GM21825 (cell line): ENCODE measurements at regions not wholly inside any gene's neighbourhood (a gene's known extent, or its start where the extent isn't known, plus 50 kb on each side); places are given as distances from the start of the nearest gene placed in this dataset.
"Not testable (repeated sequence)": the region's sequence is repeated elsewhere in the genome, so short reads cannot be mapped to it uniquely, and the experiment has no call there.

Source experiments
- ATAC-seq: cut with Tn5 transposase; IDR thresholded peaks from one replicate; pipeline ENCODE4 v1.9.1; 2021; ENCODE audit warnings: mild to moderate bottlenecking, moderate library complexity; ENCODE audit not compliant: unreplicated experiment

DNA sequence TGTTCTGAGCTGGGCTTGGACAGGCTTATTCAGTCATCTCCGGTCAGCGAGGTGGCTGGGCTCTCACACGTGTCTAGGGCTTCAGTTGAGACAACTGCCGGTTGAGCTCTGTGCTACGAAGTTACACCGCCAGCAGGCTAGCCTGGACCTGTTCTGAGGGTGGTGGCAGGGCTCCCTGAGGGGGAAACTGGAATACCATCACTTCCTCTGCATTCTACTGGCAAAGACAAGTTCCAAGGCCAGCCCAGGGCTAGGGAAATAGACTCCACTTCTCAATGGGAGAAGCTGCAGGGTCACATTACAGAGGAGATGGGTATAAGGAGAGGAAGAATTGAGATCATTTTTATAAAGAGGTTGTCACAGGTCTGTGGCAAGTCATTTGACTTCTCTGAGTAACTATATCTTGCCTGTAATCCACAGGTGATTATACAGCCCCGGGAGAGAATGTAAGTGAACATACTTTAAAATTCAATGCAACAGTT lies 106.8 kb upstream of the IL12A start:
- no peak for ATAC-seq

DNA sequence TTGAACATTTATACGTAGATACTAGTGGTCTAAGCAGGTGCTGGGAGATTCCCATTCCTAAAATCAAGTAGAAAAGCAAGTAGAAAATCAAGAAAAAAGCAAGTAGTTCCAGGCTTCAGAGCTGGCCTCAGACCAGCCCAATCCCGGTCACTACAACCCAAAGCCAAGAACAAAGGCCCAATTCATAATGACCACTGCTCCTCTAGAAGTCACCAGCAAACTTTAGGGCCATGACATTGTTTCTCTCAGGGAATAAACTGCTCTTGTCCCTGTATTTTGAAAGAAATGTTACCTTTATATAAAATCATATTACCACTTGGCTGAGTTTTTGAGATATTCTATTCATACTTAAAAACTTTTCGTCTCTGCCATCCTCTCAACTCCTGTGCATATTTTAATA lies 106.3 kb upstream of the IL12A start:
- ATAC-seq, result no peak

DNA sequence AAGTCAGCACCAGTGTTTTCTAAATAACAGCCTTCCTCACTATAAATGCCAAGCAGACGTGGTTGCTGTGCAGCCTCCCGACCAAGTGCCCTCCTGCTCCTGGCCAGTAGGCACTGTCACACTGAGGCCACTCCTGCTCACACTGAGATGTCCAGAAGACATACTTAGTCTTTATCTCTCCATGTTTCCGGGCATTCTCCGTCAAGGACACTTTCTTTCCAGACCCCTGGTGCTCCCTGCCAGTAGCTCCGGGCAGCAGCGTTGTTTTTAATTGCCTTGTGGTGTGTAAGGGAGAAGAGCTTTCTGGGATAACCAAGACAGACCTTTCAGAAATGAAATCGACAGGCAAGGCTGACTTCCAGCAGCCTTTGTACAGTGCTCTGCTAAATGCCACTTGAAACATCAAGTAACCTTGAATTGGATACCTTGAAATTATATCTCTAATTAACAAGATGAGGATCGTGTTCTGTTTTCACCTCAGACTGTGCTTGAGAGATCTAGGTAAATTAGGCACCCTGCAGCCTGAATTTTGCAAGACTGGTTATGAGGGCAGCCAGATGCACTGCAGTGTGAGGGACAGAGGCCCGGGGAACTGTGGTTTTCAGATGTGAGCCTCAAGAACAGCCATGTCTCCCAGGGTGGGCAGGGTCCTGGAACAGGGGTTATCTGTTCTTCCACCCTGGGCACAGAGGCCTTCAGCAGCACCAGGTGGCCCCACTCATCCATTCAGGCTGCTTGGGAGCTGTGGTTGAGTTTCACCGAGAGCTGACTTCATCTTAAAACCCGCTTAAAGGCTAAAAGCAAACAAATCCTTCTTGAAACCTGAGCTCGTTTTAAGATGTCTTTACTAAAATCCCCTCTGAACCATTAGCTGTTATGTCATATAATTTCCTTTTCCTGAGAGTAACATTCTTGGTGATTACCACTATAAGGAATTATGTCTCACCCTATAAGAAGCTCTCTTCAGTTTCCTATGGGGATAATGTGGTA lies 105.5 kb upstream of the IL12A start:
- ATAC-seq, result no peak

DNA sequence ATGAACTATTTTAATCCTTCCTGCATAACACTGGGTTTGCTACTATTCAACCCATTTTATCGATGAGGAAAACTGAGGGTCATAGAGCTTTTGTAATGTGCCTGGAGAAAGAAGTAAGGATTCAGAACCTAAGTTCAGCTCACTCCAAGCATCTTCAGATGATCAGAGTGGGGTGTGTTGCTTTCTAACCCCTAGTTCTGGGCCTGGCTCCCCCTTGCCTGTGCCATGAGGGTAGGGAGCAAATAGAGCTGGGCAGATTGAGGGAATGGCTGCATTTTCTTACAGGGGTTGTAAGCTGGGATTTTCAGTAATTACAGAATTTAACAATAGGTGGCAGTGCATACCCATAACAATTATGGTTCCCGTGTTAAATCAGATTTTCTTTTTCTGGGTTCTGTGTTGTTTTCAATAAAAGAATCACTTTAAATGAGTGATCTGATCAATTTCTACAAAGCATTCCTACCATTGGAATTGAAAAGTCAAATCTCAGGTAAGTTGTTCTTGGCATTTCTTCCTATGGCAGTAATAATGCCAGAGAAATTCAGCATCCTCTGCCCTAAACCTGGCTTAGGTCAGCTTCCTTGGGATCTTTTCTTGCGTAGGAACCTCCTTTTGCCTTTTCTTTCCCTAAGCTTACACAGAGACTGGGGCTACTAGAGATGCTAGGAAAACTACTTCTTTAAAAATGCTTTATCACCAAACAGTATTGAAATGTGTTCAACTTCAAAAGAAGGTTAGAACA lies 103.8 kb upstream of the IL12A start:
- ATAC-seq, result no peak

- no peak for ATAC-seq
Observed at GRCh38 chr3:159886050-159886449, 102.6 kb upstream of the IL12A start.

GRCh38 chr3:159886530-159886929 lies 102.1 kb upstream of the IL12A start:
- not testable (repeated sequence) for ATAC-seq

- no peak for ATAC-seq
Observed at GRCh38 chr3:159887168-159887567, 101.5 kb upstream of the IL12A start.

GRCh38 chr3:159887911-159888310 lies 100.7 kb upstream of the IL12A start:
- no peak for ATAC-seq

GRCh38 chr3:159892171-159892795 lies 96.4 kb upstream of the IL12A start:
- ATAC-seq, result no peak

DNA sequence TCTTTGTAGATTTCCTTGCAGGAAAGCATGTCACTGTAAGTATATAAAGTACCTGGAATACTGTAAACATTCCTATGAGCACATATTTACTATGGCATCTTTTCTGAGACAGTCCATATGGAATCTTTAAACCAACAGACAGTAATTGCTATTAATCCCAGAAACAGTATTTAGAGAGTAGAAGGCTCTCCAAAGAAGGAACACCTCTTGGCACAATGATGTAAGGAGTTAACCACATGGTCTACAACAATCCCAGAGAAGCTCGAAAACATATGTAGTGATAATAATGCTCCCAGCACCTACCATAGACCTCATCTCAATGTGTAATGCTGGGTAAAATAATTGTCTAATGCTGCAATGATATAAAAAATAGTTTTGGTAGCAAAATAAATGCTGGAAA lies 95.8 kb upstream of the IL12A start:
- no peak for ATAC-seq

DNA sequence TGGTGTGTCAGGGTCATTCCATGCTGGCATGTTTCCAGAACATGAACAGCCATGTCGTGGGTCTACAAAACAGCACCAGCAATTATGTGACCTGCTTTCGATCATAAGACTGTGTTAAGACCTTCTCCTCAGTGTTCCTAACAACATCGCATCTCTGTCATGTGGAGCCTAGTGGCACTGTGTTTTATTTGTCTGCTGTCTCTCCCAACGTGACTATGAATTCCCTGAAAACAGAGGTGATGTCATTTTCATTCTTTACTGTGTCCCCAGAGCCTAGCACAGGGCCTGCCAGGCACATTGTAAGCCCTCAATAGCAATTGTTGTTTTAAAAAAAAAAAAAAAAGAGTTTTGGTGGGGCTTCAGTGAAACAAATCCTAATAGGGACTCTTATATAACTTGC lies 94.2 kb upstream of the IL12A start:
- no peak for ATAC-seq

DNA sequence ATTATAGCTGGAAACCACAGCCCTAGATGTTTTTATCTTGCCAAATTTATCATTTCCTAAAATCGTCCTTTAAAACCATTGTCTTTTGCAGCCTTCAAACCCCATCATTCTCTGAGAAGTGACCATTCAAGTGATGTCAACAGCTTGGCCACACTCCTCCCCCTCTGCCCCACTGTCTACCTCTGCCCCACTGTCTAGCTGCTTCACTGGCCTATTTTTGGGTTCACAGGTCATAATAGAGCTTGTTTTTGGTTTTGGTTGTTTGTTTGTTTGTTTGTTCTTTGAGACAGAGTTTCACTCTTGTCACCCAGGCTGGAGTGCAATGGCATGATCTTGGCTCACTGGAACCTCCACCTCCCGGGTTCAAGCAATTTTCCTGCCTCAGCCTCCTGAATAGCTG lies 93.2 kb upstream of the IL12A start:
- ATAC-seq, result no peak

DNA sequence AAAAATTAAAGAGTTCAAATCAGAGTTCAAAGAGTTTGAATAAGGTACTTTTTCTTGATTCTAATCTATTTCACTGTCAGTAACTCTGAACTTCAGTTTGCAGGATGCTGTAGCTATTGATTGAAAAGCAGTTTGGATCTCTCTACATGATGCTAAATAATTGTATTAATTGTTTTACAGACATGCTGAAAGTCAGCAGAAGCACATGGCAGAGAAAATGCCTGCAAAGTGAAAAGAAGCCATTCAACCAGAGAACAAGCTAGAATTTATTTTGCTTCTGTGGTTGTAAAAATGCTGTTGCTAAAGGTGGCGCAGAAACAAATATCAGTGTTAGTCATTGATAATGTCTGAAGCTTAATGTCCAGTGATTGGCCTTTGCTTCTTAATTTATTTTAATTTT lies 92.1 kb upstream of the IL12A start:
- no peak for ATAC-seq

DNA sequence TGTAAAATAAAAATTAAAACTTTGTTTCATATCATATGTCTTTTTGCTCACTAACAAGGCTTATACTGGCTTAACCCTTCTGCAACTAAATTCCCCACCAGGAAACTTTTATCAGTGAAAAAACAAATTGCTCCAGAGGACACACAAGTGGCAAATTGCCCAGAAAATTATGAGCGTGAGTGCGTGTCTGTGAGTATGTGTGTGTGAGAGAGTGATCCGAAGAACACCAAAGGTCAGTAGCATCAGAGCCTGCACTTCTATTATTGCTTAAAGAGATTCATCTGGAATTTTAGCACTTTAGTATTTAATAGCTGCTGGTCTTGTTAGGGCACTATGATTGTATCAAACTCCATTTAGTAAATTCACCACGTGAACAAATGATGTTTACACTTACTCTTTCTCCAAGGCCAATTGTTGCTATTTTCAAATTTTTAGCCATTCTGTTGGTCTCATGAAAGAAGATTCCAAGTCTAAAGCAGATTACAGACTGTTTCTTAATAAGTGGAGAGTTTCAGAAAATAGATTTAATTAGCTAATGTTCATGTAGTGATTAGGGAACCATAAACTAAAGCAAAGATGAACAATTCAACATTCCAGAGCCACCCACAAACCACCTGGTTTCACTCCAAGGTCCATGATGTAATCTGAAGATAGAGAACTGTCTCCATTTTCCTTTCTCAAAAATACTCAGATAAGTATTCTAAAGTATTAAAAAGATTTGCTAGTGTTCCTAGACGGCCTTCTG lies 91.1 kb upstream of the IL12A start:
- no peak for ATAC-seq

GRCh38 chr3:159898147-159898546 lies 90.5 kb upstream of the IL12A start:
- ATAC-seq, result no peak

DNA sequence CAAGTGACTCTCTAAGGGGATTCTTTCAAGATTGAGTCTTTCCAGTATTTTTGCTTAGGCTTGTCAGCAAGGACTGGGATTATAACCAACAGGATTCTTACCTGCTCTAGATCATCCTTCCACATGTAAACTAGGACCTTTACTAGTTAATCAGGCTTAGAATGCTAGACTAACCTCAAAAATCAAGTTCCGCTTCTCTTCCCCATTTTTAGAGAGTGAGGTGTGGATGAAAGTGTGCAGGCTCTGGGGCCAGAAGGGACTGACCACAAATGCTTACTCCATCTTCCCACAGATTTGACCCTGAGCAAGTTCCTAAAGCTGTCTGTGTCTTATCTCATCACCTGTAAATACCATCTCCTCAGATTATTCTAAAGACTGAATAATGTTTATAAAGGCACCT lies 89.5 kb upstream of the IL12A start:
- ATAC-seq, result no peak

DNA sequence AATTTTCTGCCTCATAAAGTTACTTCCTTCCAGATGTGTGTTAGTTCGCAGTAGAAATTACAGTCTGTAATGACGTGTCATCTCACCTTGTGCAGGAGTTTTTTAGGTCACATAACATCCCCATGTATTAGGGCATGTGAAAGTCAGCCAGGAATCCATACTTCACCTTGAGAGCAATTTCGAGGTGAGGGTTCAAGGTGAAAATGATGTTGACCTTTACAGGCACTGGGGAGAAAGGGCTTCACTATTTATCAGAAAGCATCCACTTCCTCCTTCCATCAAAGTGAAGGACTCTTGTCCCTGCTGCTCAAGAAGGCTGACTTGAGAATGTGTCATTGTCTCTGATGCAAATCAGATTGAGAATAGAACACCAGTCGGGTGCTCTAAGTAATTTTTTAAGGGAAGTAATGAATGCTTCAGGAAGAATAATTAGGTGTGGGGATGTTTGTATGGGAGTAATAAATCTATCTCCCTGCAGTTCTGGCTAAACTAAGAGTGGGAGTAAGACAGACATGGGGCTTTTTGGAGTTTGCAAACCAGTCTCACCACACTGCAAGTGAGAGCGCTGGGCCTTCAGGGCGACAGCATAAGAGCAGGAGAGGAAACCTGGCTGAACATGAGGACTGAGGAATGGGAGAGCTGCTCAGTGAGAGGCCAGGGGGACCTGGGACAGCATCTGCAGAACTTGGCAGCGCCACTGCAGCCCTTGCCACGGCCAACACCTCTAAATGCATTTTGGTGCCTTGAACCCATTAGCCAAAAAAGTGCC lies 85.9 kb upstream of the IL12A start:
- ATAC-seq, result peak; percentile 60

DNA sequence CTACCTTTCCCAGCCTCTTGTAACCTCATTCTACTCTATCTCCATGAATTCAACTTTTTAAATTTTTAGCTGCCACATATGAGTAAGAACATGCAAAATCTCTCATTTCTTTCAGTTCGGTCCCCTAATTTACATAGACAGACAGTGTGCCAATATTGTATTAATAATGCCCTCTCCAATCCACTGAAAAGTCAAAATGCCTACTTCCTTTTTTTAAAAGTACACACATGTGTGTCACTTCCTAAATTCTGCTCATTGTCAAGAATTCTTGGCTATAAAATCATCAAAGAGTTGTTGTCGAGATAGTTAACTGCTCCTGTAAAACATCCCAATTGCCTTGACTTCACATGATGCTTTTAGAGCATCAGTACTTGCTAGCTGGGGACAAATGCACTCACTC lies 84.2 kb upstream of the IL12A start:
- ATAC-seq, result peak; percentile 49

DNA sequence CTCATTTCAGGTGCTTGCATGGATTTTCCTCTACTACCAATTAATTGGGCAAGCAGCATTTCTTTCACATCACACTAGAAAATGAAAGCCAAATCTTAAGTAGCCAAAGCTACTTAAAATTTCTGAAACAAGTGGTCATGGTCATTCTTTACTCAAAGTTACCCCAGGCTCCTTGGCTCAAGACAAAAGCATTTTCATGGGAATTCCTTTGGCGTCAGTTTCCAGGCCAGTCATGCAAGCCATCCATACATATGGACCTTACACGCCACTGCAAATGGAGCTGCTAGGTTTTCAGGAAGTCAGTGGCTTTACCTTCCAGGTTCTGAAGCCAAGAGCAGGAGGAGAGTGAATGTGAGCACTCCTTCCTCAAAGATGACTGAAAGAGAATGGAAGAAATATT lies 83.7 kb upstream of the IL12A start:
- no peak for ATAC-seq

DNA sequence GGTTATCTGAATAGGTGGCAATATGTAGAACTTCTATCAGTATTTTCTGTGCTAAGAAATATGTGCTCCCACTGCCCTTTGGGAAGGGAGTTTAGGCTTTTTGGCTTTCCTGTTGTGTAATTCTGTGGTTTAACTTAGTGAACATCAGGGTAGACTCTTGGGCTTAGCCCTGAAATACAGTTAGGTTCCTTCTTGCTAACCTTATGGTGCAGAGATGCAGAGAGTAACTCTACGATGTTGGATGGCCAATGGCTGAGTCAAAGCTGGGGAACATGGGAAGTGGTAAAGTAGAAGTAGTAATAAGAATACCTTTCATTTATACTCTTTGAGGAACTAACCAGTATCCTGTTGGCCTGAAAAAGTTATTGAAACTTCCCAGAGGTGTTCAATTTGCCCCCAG lies 80.8 kb upstream of the IL12A start:
- no peak for ATAC-seq
